Testis (tissue), 2 donors: ENCODE measurements at regions not wholly inside any gene's neighbourhood (a gene's known extent, or its start where the extent isn't known, plus 50 kb on each side); places are given as distances from the start of the nearest gene placed in this dataset.

ENCODE experiments used
- CTCF ChIP-seq, 3 experiments: fragments of 450-650 bp in 2 of 3; fragments of 200-600 bp in 1 of 3; sonication (generic) in 1 of 3; IDR thresholded peaks; one replicate each; pipeline ENCODE4 v1.5.1; 2016 to 2019; ENCODE audit warnings: antibody characterized with exemption in 3 of 3, mild to moderate bottlenecking in 2 of 3, moderate library complexity in 1 of 3
- POLR2A ChIP-seq: fragments of 450-650 bp; IDR thresholded peaks from one replicate; pipeline ENCODE4 v1.6.1; 2017; ENCODE audit warnings: antibody characterized with exemption, mild to moderate bottlenecking, moderate library complexity

- TF ChIP-seq CTCF (IDR thresholded peaks at IDR 0.05) (no peak), POLR2A (no peak)
Observed at GRCh38 chr17:14797801-14798200, 467.3 kb downstream of the PMP22 start.
